H54 (cell line): ENCODE measurements at regions not wholly inside any gene's neighbourhood (a gene's known extent, or its start where the extent isn't known, plus 50 kb on each side); places are given as distances from the start of the nearest gene placed in this dataset.

Source experiments
- DNase-seq: peaks from one replicate; pipeline ENCODE4 v3.0.0; 2011; ENCODE audit warnings: low spot score, mixed read lengths; ENCODE audit not compliant: insufficient read length
- FAIRE-seq: peaks from 3 replicates; lab custom pipeline; 2011; peaks lifted over from hg19 to GRCh38; lab: Jason Lieb, UNC
- POLR2A ChIP-seq: IDR thresholded peaks from 2 replicates; pipeline ENCODE4 v1.6.1; 2011; ENCODE audit warnings: low read depth, mild to moderate bottlenecking, low read length

DNA sequence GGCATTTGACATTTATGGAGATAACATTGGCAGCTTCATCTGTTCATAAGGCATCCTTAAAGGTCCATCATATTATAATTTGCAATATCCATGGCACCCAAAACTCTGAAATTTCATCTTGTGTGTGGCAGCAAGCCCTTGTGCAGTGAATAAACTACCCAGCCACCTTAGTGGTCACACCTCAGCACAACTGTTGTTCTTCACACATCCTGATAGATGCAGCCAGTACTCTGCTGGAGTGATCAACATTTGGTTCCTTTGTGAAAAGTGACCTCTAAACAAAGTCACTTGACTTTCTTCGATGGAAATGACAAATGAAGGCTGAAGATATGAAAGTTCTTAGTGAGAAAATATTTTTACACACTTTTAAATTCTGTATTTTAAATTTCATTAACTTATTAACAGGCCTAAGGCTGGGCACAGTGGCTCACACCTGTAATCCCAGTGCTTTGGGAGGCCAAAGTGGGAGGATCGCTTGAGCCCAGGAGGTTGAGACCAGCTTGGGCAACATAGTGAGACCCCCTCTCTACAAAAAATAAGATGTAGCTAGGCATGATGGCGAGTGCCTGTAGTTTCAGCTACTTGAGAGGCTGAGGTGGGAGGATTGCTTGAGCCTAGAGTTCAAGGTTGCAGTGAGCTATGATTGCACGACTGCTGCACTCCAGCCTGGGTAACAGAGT is 161.4 kb downstream of the SPRY1 start:
- no peak for DNase-seq
- FAIRE-seq: no peak
- no peak for TF ChIP-seq POLR2A

DNA sequence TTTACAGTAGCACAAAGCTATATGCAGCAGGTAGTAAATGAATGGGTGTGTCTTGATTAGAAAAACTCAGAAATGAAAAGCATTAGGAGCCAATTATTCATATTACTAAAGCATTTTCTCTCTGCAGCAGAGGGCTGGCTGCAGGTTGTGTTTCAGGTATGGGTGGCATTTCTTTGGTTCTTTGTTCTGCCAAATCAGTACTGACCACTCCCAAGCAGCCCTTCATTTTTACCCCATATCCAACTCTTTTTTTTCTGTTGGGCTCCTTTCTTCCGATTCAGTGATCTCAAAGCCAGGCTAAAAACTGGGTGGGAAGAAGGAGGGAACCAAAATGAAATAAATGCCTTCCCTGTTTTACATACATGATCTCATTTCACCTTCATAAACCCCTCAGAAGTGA is 162.3 kb downstream of the SPRY1 start:
- FAIRE-seq (no peak), DNase-seq (no peak)
- no peak for TF ChIP-seq POLR2A

DNA sequence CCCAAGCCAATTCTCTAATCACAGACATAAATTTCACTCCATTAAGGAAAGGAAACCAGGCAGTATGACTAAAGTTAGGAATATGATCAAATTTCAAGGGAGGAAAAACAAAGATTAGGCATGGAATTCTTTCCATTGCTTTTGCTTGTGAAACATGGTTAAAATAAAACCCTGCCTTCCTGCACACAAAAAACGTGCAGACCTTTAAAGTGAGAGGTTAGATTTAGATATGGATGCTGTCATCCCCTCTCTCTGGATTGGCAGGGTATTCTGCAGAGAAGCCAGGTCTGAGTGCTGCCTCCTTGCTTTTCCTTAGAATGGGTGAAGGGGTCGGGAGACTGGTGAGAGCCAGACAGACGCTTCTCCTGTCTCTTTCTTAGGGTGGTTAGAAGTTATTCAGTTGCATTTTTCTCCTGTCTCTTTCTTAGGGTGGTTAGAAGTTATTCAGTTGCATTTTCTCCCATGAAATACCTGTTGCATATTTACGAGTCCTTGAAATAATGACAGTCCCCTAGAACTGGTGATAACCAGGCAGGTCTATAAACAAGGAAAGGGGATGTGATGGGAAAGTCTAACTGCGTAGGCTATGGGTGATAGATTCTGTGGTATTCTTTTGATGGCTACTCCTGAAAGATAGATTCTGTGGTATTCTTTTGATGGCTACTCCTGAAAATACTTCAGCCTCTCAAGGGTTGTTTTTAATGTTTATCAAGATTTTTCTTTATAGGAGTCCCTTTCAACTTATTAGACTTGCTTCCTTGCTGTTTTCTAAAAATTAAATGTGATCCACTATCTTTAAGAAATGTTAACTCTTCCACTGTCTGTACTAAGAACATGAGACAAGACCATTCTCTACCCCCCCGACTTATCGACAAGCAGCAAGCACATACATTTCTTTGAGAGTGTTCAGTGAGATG is 163.6 kb downstream of the SPRY1 start:
- no peak for DNase-seq
- TF ChIP-seq POLR2A: no peak
- no peak for FAIRE-seq

DNA sequence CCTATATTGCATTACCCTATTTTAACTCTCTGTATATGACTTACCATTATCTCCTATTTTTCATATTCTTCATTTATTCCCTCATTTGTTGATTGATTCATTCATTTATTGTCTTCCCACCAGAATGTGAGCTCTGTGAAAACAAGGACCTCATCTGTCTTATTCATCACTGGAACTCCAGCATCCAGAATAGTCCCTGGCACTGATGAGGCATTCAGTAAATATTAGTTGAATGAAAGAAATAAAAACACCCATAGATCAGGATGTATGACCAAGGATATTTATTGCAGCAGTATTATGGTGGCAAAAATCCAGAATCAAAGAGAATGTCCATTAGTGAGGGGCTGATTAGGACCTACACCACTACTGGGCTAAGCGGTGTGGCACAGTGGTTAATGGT is 164.9 kb downstream of the SPRY1 start:
- no peak for TF ChIP-seq POLR2A
- DNase-seq: no peak

DNA sequence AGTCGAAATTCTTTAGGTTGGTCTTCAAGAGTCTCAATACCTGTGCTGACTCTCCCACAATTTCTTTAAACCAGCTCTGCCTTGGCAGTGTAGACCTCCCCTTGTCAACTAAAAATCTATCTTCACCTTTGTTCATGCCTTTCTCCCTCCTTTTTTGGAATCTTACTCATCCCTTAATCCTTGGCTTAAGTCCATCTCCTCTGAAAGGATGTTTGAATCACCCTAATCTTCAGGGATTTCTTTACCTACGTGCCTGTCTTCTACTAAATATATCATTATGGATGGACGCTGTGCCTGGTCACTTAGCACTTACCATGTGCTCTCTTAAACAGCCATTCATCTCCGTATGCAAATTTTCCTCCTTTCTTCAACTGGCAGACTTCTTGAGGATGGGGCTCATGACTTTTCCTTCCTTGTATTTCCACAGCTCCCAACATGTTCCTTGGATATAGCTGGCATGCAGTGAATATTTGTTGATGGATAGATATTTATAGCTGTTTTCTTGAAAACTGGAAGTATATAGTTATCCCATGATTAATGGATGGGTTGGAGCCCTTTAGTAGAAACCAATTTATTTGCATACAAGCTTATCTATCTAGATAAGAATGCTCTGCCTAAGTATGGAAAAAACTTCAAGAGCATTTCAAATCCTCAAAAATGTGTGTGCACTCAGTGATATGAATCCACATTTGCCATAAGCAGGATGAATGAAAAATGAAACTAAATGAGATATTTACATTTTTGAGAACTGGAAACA is 166.6 kb downstream of the SPRY1 start:
- no peak for TF ChIP-seq POLR2A
- no peak for FAIRE-seq
- DNase-seq: no peak

More for the DNA sequence above, 164.9 kb downstream of the SPRY1 start:
- FAIRE-seq: no peak

DNA sequence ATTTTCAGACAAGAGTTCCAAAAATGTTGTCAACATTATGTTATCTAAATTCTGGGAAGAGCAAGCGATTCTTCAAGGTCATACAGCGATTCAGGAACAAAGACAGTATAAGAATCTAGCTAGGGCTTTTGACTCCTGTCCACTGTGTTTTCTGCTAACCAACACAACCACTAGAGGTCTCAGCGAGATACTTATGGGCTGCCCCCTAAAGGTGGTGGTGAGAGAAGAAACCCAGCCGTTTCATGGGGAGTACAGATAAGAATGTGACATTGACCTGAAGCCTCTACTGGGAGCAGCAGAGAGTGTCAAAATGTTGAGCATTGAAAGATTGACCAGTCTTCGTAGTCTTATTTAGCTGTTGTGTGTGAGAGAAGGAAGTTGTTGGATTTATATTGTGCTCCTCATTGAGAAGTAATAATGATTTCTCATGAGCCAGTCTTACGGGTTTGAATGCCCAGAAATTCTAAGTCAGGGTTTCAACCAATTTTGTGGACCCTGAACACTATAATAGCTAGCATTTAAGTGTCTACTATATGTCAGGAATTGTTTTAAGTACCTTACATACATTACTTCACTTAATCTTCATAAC is 168.3 kb downstream of the SPRY1 start:
- no peak for TF ChIP-seq POLR2A
- peak; percentile 50 for FAIRE-seq
- DNase-seq: peak; percentile 30

DNA sequence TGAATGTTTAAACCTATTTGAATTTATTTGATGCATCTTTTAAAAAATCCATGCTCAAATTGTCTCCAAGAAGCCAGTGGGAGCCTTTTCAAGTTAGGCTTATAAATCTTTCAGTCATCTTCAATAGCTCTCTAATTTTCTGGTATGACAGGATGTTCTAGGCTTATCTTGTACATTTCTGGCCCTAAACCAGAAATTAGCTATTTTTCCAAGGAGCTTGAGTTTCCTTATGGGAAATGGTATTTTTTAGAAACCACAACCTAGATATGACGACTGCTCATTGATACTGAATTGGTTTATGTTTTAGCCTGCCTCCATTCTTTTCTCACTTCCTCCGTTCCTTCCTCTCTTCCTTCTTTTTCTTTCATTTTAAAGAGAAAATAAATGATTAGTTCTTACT is 172.3 kb downstream of the SPRY1 start:
- TF ChIP-seq POLR2A: no peak
- no peak for DNase-seq
- FAIRE-seq: no peak

DNA sequence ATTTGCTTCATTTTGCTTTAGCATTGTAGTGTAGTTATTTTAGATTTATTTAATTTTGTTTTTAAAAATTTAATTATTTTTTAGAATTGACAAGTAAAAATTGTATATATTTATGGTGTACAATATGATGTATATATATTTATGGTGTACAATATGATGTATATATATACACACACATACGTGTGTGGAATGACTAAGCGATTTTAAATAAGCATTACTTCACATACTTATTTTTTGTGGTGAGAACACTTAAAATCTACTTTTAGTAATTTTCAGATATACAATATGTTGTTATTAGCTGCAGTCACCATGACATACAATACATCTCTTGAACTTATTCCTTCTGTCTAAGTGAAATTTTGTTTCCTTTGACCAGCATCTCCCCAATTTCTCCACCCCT is 172.9 kb downstream of the SPRY1 start:
- DNase-seq: no peak
- no peak for TF ChIP-seq POLR2A
- no peak for FAIRE-seq

DNA sequence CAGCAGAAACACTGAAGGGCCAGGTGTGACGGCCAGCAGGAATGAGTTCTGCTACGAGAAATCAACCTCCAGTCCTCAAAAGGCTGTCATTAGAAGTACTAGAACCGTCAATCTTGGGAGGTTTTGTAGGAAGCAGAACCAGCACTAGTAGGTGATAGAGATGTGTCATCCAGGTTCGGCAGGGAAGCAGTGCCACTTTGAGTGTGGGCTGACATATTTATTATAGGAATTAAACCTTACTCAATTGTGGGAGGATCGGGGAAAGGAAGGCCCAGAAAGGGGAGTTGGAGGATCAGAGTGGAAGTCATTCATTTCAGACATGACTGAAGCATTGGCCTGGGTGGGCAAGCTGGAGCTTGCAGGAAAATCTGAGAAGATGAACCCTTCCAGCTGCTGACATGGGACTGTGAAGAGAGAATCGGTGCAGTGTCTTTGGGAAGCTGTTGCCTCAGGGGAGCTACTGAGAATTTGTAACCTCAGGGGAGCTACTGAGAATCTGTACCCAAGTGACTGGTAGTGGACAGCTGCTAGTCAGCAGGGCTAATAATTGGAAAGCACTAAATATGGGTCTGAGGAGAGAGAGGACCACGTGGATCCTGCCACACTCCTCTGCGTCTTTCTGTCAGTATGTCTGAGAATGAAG is 177.4 kb downstream of the SPRY1 start:
- DNase-seq (no peak), FAIRE-seq (no peak)
- no peak for TF ChIP-seq POLR2A

DNA sequence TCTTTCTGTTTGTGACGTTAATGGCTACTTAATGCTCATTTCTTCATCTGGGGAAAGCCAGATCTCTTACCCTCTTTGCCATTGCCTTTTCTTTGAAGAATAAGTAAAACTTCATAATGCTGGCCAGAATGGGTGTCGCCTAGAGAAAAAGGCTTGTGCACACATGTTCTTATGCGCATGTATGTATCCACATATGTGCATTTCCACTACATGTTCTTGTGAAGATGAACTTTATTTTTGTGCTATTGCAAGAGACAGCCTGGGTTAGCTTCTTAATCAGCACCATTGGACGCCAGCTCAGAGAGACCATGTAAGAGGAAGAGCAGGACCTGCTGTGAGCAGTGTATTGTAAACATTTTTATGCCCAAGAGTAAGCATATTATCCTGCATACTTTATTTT is 178.7 kb downstream of the SPRY1 start:
- no peak for DNase-seq
- no peak for TF ChIP-seq POLR2A
- FAIRE-seq: no peak

DNA sequence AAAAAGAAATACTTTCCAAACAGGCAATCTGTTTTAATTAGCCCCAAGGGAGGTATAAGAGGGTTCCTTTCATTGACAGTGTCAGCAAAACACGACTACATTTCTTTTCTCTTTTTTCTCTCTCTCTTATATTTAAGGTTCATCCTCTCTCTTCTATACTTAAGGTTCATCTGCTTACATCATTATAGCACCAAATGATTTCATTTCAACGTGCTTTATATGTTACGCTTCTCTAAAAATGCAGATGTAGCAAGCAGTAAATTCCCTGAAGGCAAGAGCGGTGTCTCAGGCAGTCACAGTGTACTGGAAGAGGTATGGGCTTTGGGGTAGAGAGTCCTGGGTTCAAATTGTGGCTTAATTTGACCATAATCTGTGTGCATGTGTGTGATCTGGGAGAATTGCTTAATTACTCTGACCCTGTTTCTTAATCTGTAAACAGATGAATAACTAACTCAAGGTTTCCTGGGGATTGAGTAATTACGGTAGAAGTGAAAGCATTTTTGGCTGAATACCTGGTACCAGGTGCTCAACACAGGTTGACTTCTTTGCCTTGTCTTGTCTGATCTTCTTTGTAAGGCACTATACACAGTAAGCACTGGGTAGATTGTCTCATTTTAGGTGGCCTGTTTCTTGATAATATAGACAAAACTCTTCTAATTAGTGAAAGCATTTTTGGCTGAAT is 180.8 kb downstream of the SPRY1 start:
- TF ChIP-seq POLR2A: no peak
- FAIRE-seq (no peak), DNase-seq (no peak)

DNA sequence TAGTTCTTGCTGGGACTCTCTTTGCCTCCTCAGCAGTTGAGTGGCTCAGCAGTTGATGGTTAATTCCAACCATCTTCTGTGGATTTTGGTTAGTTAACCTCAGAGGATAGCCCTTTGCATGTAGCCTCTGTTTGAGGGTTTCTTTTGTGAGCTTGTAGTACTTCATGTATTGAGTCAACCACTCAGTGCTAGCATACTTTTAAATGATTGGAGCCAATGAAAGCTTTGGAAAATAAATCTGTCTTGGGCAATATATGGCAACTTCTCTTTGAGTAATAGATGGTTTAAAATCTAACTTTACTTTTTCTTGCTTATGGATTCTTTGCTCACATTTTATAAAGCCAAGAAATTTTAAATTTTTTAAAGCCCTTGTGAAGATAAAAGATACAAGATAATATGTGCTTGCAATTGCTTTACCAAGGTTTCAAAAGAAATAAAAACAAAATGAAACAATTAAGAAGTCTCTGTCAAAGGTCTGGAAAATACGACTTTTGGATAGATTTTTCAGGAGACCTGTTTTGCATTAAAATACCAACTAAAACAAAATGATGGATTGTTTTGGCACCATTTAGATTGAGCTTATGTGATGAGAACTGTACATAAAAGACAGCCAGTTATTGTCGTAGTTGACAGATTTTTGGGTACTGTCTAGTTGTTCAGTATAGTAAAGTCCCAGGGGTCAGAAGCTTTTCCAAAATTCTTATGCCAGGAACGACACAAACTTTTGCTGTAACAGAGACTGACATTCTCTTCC is 181.9 kb downstream of the SPRY1 start:
- no peak for DNase-seq
- FAIRE-seq: no peak
- no peak for TF ChIP-seq POLR2A
